Hematopoietic multipotent progenitor cell treated with erythropoietin and hydrocortisone succinate and interleukin-3 and kit ligand, for 15 days (in vitro differentiated cells): ENCODE measurements at regions not wholly inside any gene's neighbourhood (a gene's known extent, or its start where the extent isn't known, plus 50 kb on each side); places are given as distances from the start of the nearest gene placed in this dataset.

Experiments used
- DNase-seq: peaks from one replicate; pipeline ENCODE4 v3.0.0-alpha.2; 2015; ENCODE audit warnings: low spot score

DNA sequence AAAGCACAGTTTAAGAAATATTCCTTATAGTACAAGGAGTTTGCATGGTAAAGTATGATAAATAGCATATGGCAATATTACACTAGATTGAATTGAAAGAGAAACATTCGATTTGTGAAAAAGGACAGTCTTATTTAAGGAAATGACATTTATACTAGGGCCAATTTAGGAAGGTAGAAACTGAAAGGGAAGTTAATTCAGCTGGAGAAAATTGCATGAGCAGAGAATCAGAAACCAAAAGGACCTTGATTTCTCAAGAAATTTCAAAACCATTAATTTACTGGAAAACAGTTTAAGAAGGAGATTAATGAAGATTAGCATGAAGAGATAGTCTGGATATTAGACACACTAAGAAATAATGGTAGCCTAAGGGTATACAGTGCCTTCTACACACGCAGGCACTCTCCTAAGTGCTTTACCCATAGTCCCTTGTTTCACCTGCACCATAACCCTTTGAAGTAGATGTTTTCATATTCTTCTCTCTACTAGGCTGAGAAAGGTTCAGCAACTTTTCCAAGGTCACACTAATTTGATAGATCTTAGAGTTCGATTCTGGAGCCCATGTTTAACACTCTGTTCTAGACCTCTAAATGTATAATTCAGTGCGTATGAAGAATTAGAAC, 259.1 kb upstream of the SLIT2 start:
- no peak for DNase-seq

DNA sequence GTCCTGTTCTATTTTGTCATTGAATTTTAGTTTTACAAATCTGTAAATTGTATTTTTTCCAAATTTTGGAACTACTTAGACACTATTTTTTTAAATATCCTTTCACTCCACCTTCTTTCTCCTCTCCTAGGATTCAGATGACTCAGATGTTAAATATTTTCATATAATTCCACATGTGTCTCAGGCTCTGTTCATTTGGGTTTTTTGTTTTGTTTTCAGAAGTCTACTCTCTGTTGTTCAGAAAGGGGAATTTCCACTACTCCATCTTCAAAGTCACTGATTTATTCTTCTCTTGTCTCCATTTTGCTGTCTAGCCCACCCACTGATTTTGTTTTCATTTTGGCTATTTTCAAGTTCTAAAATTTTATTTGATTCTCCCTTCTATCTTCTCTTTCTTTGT, 264.0 kb upstream of the SLIT2 start:
- DNase-seq = no peak

DNA sequence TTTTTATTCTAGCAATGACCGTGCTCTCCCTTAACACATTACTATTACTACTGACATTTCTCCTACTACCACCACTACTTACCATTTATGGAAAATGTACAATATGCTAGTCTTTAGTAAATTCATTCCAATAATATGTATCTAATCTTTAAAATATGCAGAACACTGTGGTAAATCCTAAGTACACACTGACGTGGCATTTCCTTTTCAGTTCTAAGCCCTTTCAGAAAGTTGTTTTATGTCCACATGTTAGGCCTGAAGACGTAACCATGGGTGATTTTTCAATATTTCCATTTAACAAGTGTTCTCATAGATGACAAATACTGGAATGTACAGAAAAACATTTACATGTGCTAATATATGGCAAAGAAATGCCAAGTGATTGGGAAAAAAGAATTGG, 268.6 kb upstream of the SLIT2 start:
- no peak for DNase-seq

DNA sequence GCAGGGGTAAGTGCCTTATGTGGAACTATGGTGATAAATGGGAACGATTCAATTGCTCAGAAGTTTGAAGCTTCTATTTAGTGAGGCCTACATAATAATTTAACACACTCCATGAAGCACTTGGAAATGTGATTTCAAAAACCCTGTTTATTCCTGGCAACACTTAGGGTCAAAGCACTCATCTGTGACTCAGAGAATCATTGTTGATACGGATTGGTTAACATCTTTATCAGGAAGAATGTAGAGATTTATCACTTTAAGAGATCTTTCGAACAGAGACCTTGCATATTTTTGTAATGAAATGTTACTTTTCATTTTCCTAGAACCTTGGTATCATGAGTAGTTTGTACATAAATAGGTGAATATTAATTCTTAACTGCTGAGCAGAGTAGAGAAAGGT, 269.1 kb upstream of the SLIT2 start:
- no peak for DNase-seq

DNA sequence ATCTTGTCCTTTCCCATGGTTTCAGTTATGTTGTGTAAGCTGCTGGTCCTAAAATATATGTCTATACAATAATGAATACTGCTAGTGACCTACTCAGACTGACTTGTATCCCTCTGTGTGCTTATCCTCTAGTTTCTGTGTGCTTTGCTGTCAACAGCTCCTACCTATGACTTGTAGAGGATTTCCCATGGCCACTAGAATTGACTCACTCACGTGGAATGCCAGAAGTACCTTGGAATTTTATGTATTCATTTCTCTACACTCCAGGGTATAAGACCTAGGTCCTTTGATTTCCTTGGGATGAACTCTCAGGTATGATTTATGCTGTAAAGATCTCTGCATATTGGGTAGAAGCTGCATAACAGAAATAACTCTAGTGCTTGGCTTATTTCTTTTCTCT, 279.9 kb upstream of the SLIT2 start:
- DNase-seq = no peak

DNA sequence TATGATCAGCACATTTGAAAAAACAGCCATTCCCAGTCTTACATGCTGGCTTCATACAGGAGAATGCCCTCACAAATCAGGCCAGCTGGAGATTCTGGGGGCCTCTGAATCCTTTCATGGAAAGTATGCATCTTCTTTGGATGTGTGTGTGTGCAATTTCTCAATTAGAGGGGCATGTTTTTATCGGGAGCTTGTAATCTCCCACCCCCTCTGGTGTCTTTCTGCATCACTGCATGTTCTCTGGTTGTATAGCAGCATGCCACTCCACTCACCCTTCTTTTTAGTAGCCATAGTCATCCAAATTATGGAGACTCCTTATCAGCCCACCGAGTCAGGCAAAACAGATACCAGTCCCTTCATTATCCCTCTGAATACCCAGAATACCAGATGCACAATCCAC, 282.2 kb upstream of the SLIT2 start:
- no peak for DNase-seq

DNA sequence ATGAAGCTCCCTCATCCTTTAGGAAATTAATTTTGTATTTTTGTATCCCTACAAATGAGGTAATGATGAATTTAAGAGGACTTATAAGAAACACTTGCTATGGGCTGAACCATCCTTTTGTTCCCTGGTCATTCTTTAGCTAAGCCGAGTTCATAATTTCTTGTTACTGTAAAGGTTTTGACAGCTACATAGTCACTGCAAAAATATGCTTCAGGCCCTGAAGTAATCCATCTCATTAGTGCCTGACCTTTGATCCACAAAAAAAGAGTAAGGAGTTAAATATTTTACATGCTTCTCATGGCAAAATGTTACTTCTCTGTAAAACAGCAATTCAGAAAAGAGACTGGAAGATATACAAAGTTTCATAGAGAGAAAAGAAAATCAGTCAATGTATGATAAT, 290.6 kb upstream of the SLIT2 start:
- no peak for DNase-seq

DNA sequence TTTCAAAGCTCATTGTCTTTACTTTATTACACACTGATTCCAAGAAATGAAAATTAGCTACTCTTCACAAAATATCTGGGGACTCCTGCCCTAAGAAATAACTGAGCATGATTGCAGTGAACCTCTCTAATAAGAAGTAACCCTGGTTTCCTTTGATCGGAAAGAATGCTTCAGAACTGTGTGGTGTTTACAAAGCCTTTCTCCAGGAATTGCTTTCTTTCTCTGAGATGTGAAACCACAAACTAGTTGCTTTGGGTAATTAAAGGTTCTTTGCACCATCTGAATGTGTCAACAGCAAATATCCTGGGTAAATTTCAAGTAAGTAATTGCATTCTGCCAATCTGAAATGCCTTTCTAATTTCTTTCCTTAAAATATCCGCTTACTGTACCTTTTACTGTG, 292.9 kb upstream of the SLIT2 start:
- DNase-seq = no peak

DNA sequence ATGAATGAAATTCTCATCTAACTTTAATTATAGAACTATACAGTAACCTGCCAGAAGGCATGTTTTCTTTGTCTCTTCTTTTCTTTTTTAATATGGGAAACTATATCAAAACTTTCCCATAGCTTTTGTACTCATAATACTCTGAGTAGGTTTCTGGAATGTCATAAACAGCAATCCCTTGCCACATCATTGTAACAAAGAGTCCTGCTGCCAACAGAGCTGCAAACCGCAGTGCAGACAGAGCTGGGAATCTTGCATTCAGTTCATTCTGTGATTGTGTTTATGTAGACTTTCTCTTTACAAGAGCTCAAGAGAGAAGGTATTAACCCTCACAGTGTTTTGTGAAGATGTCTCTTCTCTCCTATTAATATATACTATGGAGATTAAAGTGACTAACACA, 304.4 kb upstream of the SLIT2 start:
- no peak for DNase-seq

DNA sequence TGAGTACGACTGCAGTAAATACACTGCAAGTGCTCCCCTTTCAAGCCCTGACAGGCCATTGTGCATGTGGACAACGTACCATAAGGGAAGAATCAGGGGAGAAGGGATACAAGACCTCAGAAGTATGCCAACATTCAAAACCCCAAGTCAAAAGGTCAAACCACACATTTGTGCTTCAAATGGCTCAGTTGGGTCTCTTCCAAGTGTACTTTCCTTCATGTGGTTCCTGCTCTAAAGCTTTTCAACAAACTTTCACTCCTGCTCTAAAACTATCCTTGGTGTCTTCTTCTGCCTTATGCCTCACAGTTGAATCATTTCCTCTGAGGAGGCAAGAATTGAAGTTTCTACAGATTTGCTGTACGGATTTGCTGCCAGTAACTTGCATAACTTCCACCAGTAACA, 305.7 kb upstream of the SLIT2 start:
- DNase-seq = no peak

DNA sequence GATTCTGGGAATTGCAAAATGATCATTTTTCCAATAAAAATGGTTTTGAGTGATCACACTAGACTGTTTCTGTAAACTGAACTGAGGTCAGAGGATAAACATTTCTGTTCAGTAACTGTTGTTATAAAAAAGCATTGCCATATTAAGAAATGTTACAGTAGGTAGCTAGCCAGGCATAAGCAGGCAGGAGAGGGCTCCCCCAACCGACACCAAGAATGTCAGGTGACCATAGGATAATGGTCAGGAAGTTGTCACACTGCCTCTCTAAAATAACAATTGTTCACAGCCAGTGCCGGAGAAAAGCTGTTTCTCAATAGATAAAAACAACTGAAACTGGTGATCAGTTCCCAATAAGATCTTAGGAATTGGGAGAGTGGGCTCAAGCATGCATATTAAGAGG, 306.2 kb upstream of the SLIT2 start:
- no peak for DNase-seq

DNA sequence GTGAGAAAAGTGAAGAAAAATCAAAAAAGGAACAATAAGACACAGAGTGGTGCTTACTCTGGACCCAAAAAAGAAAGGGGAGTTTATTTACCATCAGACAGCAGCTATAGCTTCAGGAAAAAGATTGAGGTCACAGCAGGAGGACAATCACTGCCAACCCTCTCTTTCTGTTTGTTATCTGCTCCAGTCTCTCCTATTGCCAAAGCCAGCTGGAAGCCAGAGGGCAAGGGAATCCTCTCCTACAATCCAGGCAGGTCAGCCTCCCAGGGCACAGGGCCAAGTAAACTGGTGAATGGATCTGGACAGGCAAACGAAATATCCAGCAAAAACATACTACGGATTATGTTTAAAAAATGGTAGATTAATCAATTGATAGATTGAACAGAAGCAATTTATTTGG, 306.9 kb upstream of the SLIT2 start:
- no peak for DNase-seq

DNA sequence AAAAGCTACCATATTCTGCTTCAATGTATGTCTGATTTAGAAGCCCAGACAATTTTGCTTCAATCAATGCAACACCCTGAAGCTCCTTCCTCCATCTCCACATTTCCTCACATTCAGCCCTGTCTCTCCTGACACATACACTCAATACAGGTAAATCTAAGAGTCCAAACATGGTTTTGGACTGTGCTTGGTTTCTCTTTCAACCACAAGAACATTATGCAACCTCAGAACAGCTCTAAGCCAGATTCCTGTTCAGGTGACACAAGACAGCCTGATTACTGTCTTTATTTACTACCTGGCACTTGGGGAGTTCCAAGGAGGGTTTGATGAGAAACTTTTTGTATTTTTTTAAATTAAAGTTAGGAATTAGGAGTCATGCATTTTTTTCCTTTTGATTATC, 307.5 kb upstream of the SLIT2 start:
- no peak for DNase-seq

DNA sequence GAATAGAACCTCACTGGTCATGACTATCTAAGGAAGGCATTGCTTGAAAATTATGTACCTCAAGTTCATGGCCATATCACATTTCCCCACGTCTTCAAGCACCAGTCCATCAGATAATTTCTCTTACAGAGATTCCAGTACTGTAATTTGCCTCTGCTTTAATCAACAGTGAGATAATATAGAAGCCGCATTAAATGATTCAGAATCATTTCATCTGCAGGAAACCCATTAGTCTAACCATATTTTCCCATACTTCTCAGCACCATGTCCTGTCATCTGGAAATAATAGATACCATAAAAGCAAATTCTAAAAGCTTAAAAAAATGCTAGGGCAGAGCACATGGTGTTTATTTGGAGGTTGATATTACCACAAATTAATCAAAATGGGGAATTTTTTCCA, 310.3 kb upstream of the SLIT2 start:
- no peak for DNase-seq

DNA sequence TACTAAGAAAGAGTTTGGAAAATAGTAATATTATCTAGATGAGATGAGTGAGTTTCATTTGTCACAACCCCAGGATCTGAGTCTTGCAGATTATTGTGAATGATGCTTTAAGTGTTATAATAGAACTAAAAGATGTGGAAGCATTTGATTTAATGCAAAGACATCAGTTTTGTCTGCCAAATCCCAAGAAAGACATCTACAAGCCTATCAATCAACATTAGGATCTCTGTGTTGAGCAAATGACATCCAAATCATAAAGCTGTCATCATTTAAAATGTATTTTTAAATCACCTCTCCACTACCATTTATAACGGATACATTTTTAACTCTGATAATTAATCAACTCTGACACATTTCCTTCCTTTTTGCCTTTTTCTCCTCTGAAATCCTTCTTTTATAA, 310.8 kb upstream of the SLIT2 start:
- no peak for DNase-seq

DNA sequence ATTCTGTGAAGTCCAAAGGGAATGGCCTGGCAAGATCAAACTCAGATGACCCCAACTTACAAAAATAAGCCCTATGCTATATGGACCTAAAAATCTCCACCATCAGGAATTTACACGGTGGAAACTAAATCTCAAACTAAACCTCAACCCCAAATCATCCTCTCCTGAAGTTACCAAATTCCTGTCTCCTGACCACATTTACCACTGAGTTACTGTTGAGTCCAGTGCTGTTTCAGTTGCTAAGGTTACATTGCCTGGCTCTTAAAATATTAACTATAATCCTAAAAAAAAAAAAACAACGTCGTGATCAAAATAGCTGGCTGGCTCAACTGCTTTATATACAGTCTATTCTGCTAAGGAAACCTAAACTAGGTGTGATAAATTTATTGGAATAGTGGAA, 315.2 kb upstream of the SLIT2 start:
- no peak for DNase-seq

DNA sequence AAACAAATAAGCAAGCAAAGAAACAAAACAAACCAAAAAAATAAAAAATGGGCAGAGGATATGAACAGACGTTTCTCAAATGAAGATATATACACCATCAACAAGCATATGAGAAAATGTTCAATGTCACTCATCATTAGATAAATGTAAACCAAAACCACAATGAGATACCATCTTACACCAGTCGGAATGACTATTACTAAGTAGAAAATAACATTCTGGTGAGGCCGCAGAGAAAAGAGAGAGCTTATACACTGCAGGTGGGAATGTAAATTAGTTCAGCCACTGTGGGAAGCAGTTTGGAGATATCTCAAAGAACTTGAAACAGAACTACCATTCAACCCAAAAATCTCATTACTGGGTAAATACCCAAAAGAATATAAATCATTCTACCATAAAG, 321.0 kb upstream of the SLIT2 start:
- DNase-seq = no peak

DNA sequence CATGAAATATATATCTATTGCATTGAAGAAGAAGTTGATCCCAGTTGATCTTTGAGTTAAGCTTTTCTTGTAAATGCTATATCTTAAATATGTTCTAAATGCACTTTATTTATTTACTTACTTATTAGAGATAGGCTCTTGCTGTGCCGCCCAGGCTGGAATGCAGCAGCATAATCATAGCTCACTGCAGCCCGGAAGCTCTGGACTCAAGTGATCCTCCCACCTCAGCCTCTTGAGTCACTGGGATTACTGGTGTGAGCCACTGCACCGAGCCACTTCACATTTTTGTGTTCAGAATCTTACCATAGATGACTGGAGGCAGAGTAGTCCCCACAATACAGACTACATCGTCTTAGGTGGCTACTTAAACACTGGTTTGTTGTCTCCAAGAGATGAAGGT, 324.3 kb upstream of the SLIT2 start:
- no peak for DNase-seq

DNA sequence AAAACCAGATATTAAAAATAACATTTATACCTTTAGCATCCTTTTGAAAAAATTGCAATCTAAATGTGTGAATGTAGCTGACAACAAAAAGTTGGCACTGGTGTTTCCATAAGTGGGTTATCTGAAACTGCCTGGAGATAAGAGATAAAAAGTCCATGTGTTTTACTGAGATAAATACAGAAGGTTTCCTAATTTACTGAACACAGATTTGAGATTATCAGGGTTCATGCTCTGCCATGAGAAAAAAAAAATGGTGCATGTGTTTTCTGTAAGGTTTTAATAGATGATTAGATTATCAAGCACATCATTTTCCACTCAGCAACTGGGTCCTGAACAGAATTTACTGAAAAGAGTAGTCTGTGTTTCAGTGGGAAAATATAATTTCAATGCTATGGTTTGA, 326.2 kb upstream of the SLIT2 start:
- no peak for DNase-seq

DNA sequence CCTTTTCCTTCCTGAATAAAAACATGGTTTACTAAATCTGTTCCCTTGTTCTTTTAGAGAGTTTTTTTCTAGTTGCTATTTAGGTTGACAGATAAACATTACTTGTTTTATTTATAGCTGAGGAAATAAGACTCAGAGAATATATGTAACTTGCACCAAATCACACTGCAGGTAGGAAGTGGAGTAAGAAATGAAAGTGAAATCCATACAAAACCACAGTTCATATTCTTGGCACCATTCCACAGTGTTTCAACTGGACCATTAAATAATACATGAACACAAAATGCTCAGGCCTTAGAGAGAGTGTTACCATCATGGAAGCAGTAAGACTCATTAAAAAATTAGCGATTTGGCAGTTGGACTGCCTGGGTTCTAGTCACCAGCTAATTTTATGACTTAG, 326.9 kb upstream of the SLIT2 start:
- no peak for DNase-seq

DNA sequence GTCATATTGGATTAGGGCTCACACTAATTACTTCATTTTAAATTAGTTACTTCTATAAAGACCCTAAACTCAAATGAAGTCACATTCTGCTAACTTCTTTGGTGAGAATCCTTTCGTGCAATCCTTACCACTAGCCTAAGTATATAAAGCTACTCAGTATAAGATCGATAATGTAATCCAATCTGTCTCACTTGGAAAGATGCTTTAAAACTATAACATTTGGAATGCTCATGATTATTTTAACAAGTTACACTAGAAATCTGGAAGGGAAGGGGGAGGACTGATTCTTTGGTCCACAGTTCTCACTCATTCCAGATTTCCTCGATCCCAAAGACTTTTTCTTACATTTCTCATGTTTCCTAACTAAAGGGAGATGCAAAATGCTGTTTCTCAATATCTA, 336.4 kb upstream of the SLIT2 start:
- DNase-seq = no peak

DNA sequence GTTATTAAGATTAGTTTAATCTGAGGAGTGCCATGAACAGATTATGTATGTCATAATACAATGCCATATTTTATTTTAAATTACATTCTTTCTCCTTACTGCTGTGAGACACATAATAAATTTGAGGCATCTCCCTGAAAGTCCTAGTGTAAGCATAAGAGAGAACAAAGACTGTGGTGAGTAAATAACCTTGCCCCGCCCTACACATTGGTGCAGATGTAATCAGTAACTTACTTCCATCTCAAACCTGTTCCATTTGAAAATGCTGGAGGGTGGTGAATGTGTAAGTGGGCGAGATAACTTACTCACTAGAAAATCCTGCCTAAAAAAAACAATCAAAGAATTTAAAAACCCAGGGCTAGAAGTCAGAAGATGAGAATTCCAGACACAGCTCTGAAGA, 338.1 kb upstream of the SLIT2 start:
- DNase-seq = no peak

DNA sequence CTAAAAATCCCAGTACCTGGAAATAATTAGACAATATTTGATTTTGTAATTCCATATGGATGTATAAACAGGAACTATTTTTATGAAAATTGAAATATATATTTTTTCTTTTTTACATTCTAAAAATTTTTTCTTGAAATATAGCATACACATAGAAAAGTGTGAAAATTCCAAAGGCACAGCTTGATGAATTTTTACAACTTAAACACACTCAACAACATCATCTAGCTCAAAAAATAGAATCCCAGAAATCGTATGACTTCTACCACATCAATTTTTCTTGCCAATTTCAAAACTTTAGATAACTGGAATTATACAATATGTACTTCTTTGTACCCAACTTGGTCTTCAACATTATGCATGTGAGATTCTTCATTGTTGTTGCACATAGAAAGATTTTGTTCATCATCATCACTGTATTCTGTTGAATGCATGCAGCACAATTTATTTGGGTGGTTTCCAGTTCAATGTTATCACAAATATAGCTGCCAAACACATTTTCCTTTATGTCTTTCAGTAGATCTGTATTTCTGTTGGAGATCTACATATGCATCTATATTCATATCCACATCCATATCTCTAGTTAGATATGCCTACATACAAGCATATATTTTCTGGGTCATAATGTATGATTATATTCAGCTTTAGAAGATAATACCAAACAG, 340.7 kb upstream of the SLIT2 start:
- no peak for DNase-seq

DNA sequence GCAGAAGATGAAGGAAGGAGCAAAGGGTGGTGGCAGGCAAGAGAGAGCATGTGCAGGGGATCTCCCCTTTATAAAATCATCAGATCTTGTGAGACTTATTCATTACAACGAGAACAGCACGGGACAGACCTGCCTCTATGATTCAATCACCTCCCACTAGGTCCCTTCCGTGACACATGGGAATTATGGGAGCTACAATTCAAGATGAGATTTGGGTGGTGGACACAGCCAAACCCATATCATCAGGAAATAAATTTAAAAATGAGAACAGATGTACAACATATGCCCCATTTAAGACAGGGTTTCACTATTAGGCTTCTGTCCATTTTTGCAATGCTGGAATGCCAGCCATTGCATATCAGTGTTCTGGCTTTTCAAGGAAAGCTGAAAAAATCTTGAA, 346.7 kb upstream of the SLIT2 start:
- DNase-seq = no peak

DNA sequence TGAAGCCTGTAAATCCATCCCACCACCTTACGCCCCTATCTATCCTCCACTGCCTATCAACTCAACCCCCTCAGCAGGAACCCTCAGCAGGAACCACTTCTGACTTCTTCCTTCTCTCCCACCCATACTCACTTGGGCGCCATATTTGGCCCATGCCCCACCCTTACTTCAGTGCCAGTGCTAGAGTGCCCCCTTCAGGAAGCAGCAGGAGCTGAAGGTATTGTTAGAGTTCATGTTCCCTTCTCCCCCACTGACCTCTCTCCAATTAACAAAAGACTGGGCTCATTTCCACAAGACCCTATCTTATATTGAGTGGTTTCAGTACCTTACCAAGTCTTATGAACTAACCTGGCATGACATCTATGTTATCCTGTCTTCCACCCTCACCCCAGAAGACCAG, 363.1 kb upstream of the SLIT2 start:
- no peak for DNase-seq
